ENCODE measurements at regions not wholly inside any gene's neighbourhood (a gene's known extent, or its start where the extent isn't known, plus 50 kb on each side); places are given as distances from the start of the nearest gene placed in this dataset.

DNA sequence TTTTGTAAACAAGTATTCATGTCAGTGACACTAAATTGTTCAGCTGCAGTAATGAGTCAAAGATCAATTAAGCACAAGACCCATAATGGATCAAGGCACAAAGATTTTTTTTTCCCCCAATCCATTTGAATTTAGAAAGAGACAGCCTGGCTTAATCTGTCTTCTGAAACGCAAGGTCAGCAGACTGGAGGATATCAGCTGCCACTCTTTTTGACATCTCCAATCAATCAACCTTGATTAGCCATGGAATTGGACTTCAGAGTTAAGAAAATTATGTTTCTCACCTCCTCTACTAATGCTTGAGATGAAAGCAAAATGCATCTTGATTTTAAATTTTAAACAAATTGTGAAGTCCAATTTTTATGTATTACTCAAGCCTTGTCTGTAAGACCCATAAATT lies 642.4 kb upstream of the STEAP1 start:
- Histone ChIP-seq H3K79me1 (ENCODE audit: low read depth in 1 of 2, low read length in 2 of 2) (no peaks in the 10 kb centered on the region), H3K27me3 (ENCODE audit: control insufficient read depth, insufficient read depth, low read length) (no peaks in the 10 kb centered on the region), H3K14ac (replicated peaks; ENCODE audit: low read depth, low read length) (no peak overlapping the region), H2BK120ac (ENCODE audit: low read depth, low read length) (no peak overlapping the region), H2AK5ac (ENCODE audit: low read depth, low read length) (no peak overlapping the region), H2BK20ac (ENCODE audit: low read depth, low read length) (no peak overlapping the region), H3K23ac (ENCODE audit: low read depth, low read length) (no peak overlapping the region), H3K9me3 (ENCODE audit: control insufficient read depth, insufficient read depth, low read length) (peaks cover 2% of the 10 kb centered on the region), H4K20me1 (ENCODE audit: insufficient read depth, low read length) (no peaks in the 10 kb centered on the region), H3K9ac (ENCODE audit: low read depth, low read length) (no peak overlapping the region), H3K4me1 (ENCODE audit: control insufficient read depth, insufficient read depth, low read length) (no peaks in the 10 kb centered on the region), H3K27ac (ENCODE audit: insufficient read depth, low read length) (no peak overlapping the region), H4K5ac (ENCODE audit: low read depth, low read length) (no peak overlapping the region), H3K4ac (ENCODE audit: low read depth, low read length) (no peak overlapping the region), H2AFZ (replicated peaks; ENCODE audit: low read length, poor library complexity) (no peak overlapping the region), H3K36me3 (ENCODE audit: control insufficient read depth, insufficient read depth, low read length) (no peaks in the 10 kb centered on the region), H3K56ac (ENCODE audit: extremely low read depth, insufficient read depth, low read length) (no peak overlapping the region), H2BK5ac (ENCODE audit: low read depth, low read length, poor library complexity, severe bottlenecking) (no peak overlapping the region), H2AK9ac (replicated peaks; ENCODE audit: low read depth, low read length, poor library complexity) (no peak overlapping the region), H3K4me2 (ENCODE audit: low read depth, low read length) (no peak overlapping the region), H4K91ac (ENCODE audit: insufficient read depth, low read depth, low read length) (no peak overlapping the region), H3K4me3 (ENCODE audit: insufficient read depth, low read depth, low read length) (no peak overlapping the region), H2BK15ac (ENCODE audit: low read depth, low read length) (no peak overlapping the region), H3K9me1 (ENCODE audit: insufficient read depth, low read length) (no peaks in the 10 kb centered on the region), H3K18ac (ENCODE audit: low read depth, low read length) (no peak overlapping the region), H4K8ac (ENCODE audit: low read depth in 2 of 2, low read length in 2 of 2) (no peak overlapping the region)
- in situ Hi-C loops (cut with MboI; ENCODE audit: low sequenced_read_pairs) (no loop called here), dilution Hi-C loops (cut with HindIII; ENCODE audit: low sequenced_read_pairs, unreplicated experiment) (no loop called here), intact Hi-C loops (cut with micrococcal nuclease) (no loop called here)
- no peak for TF ChIP-seq MAZ (IDR thresholded peaks at IDR 0.05; ENCODE audit: borderline replicate concordance, low read depth, low read length)
- TF ChIP-seq NFE2L2 (IDR thresholded peaks at IDR 0.05; ENCODE audit: low read depth, low read length): no peak
- TF ChIP-seq, protein P1, sequence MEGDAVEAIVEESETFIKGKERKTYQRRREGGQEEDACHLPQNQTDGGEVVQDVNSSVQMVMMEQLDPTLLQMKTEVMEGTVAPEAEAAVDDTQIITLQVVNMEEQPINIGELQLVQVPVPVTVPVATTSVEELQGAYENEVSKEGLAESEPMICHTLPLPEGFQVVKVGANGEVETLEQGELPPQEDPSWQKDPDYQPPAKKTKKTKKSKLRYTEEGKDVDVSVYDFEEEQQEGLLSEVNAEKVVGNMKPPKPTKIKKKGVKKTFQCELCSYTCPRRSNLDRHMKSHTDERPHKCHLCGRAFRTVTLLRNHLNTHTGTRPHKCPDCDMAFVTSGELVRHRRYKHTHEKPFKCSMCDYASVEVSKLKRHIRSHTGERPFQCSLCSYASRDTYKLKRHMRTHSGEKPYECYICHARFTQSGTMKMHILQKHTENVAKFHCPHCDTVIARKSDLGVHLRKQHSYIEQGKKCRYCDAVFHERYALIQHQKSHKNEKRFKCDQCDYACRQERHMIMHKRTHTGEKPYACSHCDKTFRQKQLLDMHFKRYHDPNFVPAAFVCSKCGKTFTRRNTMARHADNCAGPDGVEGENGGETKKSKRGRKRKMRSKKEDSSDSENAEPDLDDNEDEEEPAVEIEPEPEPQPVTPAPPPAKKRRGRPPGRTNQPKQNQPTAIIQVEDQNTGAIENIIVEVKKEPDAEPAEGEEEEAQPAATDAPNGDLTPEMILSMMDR (conservative IDR thresholded peaks at IDR 0.05; ENCODE audit: low read depth, low read length): no peak
- TF ChIP-seq RAD21 (IDR thresholded peaks at IDR 0.05; ENCODE audit: low read length): no peak
- TF ChIP-seq BHLHE40 (IDR thresholded peaks at IDR 0.05; ENCODE audit: low read depth, low read length): no peak
- no peak for TF ChIP-seq POLR2A (IDR thresholded peaks at IDR 0.05; ENCODE audit: low read depth, low read length)
- TF ChIP-seq RFX5 (IDR thresholded peaks at IDR 0.05; ENCODE audit: low read depth, low read length): no peak
- BruUV-seq (replicated peaks): no TSS peak
- ATAC-seq (ENCODE audit: low read depth) (no peak), DNase-seq (no peak)
- ChIA-PET POLR2A (ENCODE audit: unreplicated experiment) (no interaction called here), CTCF (no interaction called here)
- no CpG with 5 or more reads among the region's 1 CpG for WGBS, 2 experiments (ENCODE audit: extremely low coverage in 2 of 2, insufficient read length in 1 of 2)

Measured in IMR-90 (cell line).